Activated naive CD4-positive, alpha-beta T cell treated with anti-CD3 and anti-CD28 coated beads for 36 hours (primary cell): ENCODE measurements at regions not wholly inside any gene's neighbourhood (a gene's known extent, or its start where the extent isn't known, plus 50 kb on each side); places are given as distances from the start of the nearest gene placed in this dataset.

Experiments
- CTCF ChIA-PET: fragments of 350-600 bp; sonication (Branson Sonifier 250); formaldehyde crosslinking; loops from one replicate; lab custom pipeline; 2021; ENCODE audit warnings: antibody characterized with exemption; lab: Charles Lee
- DNase-seq: peaks from one replicate; pipeline ENCODE4 v3.0.0-alpha.2; 2020
- H3K27ac Mint-ChIP-seq: one replicate; pipeline ENCODE4 v1.8.0; 2021; ENCODE audit warnings: mild to moderate bottlenecking, mixed read lengths
- H3K27me3 Mint-ChIP-seq: one replicate; pipeline ENCODE4 v1.8.0; 2021; ENCODE audit warnings: low read depth, mixed read lengths
- H3K36me3 Mint-ChIP-seq: one replicate; pipeline ENCODE4 v1.8.0; 2021; ENCODE audit warnings: low read depth, mixed read lengths
- H3K4me1 Mint-ChIP-seq: one replicate; pipeline ENCODE4 v1.8.0; 2021; ENCODE audit warnings: low read depth, mixed read lengths
- H3K4me3 Mint-ChIP-seq: one replicate; pipeline ENCODE4 v1.8.0; 2021; ENCODE audit warnings: mild to moderate bottlenecking, moderate library complexity, mixed read lengths
- H3K9me3 Mint-ChIP-seq: one replicate; pipeline ENCODE4 v1.8.0; 2021; ENCODE audit warnings: mixed read lengths
- intact Hi-C: fragments of 100-400 bp; cut with micrococcal nuclease; formaldehyde crosslinking; loops from one replicate; pipeline ENCODE4 v1.15.1; 2023

- intact Hi-C loops, result no loop called here
- Mint-ChIP-seq H3K4me1 (peaks cover 3% of the 10 kb centered on the region), H3K36me3 (no peaks in the 10 kb centered on the region), H3K27me3 (peaks cover 6% of the 10 kb centered on the region), H3K4me3 (no peak overlapping the region), H3K27ac (no peak overlapping the region), H3K9me3 (no peaks in the 10 kb centered on the region)
- CTCF ChIA-PET, result interaction anchor here (1.2 kb wide), 1 partner anchor 16 kb away, joined by 3 read pairs; no protein-coding TSS in a partner anchor
- DNase-seq, result no peak
Observed at GRCh38 chr19:28463493-28464053, 749.4 kb downstream of the UQCRFS1 start.

- no peaks in the 10 kb centered on the region for H3K27me3 Mint-ChIP-seq
- no peak overlapping the region for H3K27ac Mint-ChIP-seq
- H3K9me3 Mint-ChIP-seq, result no peaks in the 10 kb centered on the region
- no peaks in the 10 kb centered on the region for H3K36me3 Mint-ChIP-seq
- no peak overlapping the region for H3K4me3 Mint-ChIP-seq
- intact Hi-C loops, result no loop called here
- CTCF ChIA-PET, result no interaction called here
- H3K4me1 Mint-ChIP-seq, result no peaks in the 10 kb centered on the region
- DNase-seq, result no peak
Observed at GRCh38 chr19:28457620-28458019, 755.3 kb downstream of the UQCRFS1 start.

GRCh38 chr19:28456708-28457320 is 756.1 kb downstream of the UQCRFS1 start:
- Mint-ChIP-seq H3K9me3 (no peaks in the 10 kb centered on the region), H3K27ac (no peak overlapping the region), H3K36me3 (no peaks in the 10 kb centered on the region), H3K4me3 (no peak overlapping the region), H3K27me3 (no peaks in the 10 kb centered on the region), H3K4me1 (no peaks in the 10 kb centered on the region)
- DNase-seq, result no peak
- CTCF ChIA-PET, result no interaction called here
- intact Hi-C loops, result no loop called here

GRCh38 chr19:28456252-28456651 is 756.7 kb downstream of the UQCRFS1 start:
- CTCF ChIA-PET, result no interaction called here
- H3K4me3 Mint-ChIP-seq, result no peak overlapping the region
- no peaks in the 10 kb centered on the region for H3K36me3 Mint-ChIP-seq
- DNase-seq, result no peak
- H3K27ac Mint-ChIP-seq, result no peak overlapping the region
- intact Hi-C loops, result no loop called here
- H3K27me3 Mint-ChIP-seq, result no peaks in the 10 kb centered on the region
- no peaks in the 10 kb centered on the region for H3K9me3 Mint-ChIP-seq
- H3K4me1 Mint-ChIP-seq, result no peaks in the 10 kb centered on the region

- CTCF ChIA-PET, result no interaction called here
- no peaks in the 10 kb centered on the region for H3K27me3 Mint-ChIP-seq
- H3K9me3 Mint-ChIP-seq, result no peaks in the 10 kb centered on the region
- no peak overlapping the region for H3K4me3 Mint-ChIP-seq
- H3K27ac Mint-ChIP-seq, result no peak overlapping the region
- H3K36me3 Mint-ChIP-seq, result no peaks in the 10 kb centered on the region
- no peaks in the 10 kb centered on the region for H3K4me1 Mint-ChIP-seq
- intact Hi-C loops, result no loop called here
- no peak for DNase-seq
Observed at GRCh38 chr19:28454083-28454482, 758.9 kb downstream of the UQCRFS1 start.

GRCh38 chr19:28453420-28453819 is 759.5 kb downstream of the UQCRFS1 start:
- DNase-seq, result no peak
- intact Hi-C loops, result no loop called here
- H3K27ac Mint-ChIP-seq, result peak overlapping the region; percentile 26
- no peaks in the 10 kb centered on the region for H3K4me1 Mint-ChIP-seq
- CTCF ChIA-PET, result no interaction called here
- no peaks in the 10 kb centered on the region for H3K27me3 Mint-ChIP-seq
- no peaks in the 10 kb centered on the region for H3K9me3 Mint-ChIP-seq
- H3K4me3 Mint-ChIP-seq, result no peak overlapping the region
- H3K36me3 Mint-ChIP-seq, result no peaks in the 10 kb centered on the region

GRCh38 chr19:28449803-28450202 is 763.1 kb downstream of the UQCRFS1 start:
- no peaks in the 10 kb centered on the region for H3K27me3 Mint-ChIP-seq
- H3K27ac Mint-ChIP-seq, result no peak overlapping the region
- CTCF ChIA-PET, result no interaction called here
- no peaks in the 10 kb centered on the region for H3K36me3 Mint-ChIP-seq
- peaks cover 3% of the 10 kb centered on the region for H3K9me3 Mint-ChIP-seq
- H3K4me3 Mint-ChIP-seq, result no peak overlapping the region
- intact Hi-C loops, result no loop called here
- DNase-seq, result no peak
- H3K4me1 Mint-ChIP-seq, result no peaks in the 10 kb centered on the region

GRCh38 chr19:28446511-28446910 is 766.4 kb downstream of the UQCRFS1 start:
- no peak overlapping the region for H3K27ac Mint-ChIP-seq
- CTCF ChIA-PET, result no interaction called here
- no peak overlapping the region for H3K4me3 Mint-ChIP-seq
- H3K27me3 Mint-ChIP-seq, result no peaks in the 10 kb centered on the region
- no peaks in the 10 kb centered on the region for H3K36me3 Mint-ChIP-seq
- peaks cover 3% of the 10 kb centered on the region for H3K9me3 Mint-ChIP-seq
- no peaks in the 10 kb centered on the region for H3K4me1 Mint-ChIP-seq
- intact Hi-C loops, result no loop called here
- no peak for DNase-seq

- no peak overlapping the region for H3K4me3 Mint-ChIP-seq
- CTCF ChIA-PET, result no interaction called here
- intact Hi-C loops, result no loop called here
- DNase-seq, result no peak
- peaks cover 3% of the 10 kb centered on the region for H3K9me3 Mint-ChIP-seq
- no peak overlapping the region for H3K27ac Mint-ChIP-seq
- H3K27me3 Mint-ChIP-seq, result no peaks in the 10 kb centered on the region
- H3K36me3 Mint-ChIP-seq, result no peaks in the 10 kb centered on the region
- H3K4me1 Mint-ChIP-seq, result no peaks in the 10 kb centered on the region
Observed at GRCh38 chr19:28445826-28446225, 767.1 kb downstream of the UQCRFS1 start.

- Mint-ChIP-seq H3K9me3 (peaks cover 3% of the 10 kb centered on the region), H3K27ac (no peak overlapping the region), H3K27me3 (no peaks in the 10 kb centered on the region), H3K36me3 (no peaks in the 10 kb centered on the region), H3K4me1 (no peaks in the 10 kb centered on the region), H3K4me3 (no peak overlapping the region)
- CTCF ChIA-PET, result no interaction called here
- no peak for DNase-seq
- intact Hi-C loops, result no loop called here
Observed at GRCh38 chr19:28444362-28444761, 768.6 kb downstream of the UQCRFS1 start.

GRCh38 chr19:28443361-28443760 is 769.6 kb downstream of the UQCRFS1 start:
- H3K27ac Mint-ChIP-seq, result no peak overlapping the region
- no peak for DNase-seq
- H3K4me1 Mint-ChIP-seq, result no peaks in the 10 kb centered on the region
- no peak overlapping the region for H3K4me3 Mint-ChIP-seq
- H3K9me3 Mint-ChIP-seq, result peaks cover 3% of the 10 kb centered on the region
- CTCF ChIA-PET, result no interaction called here
- H3K27me3 Mint-ChIP-seq, result no peaks in the 10 kb centered on the region
- H3K36me3 Mint-ChIP-seq, result no peaks in the 10 kb centered on the region
- intact Hi-C loops, result no loop called here

GRCh38 chr19:28437390-28438346 is 775.3 kb downstream of the UQCRFS1 start:
- Mint-ChIP-seq H3K4me3 (no peak overlapping the region), H3K27ac (no peak overlapping the region), H3K4me1 (no peaks in the 10 kb centered on the region), H3K36me3 (no peaks in the 10 kb centered on the region), H3K9me3 (peaks cover 14% of the 10 kb centered on the region), H3K27me3 (peaks cover under 1% of the 10 kb centered on the region)
- intact Hi-C loops, result no loop called here
- CTCF ChIA-PET, result no interaction called here
- no peak for DNase-seq
